H54 (cell line): ENCODE measurements at regions not wholly inside any gene's neighbourhood (a gene's known extent, or its start where the extent isn't known, plus 50 kb on each side); places are given as distances from the start of the nearest gene placed in this dataset.

Experiments
- DNase-seq: peaks from one replicate; pipeline ENCODE4 v3.0.0; 2011; ENCODE audit warnings: low spot score, mixed read lengths; ENCODE audit not compliant: insufficient read length
- FAIRE-seq: peaks from 3 replicates; lab custom pipeline; 2011; peaks lifted over from hg19 to GRCh38; lab: Jason Lieb, UNC
- POLR2A ChIP-seq: IDR thresholded peaks from 2 replicates; pipeline ENCODE4 v1.6.1; 2011; ENCODE audit warnings: low read depth, mild to moderate bottlenecking, low read length

- TF ChIP-seq POLR2A = no peak
- FAIRE-seq (no peak), DNase-seq (no peak)
Observed at GRCh38 chr5:67543720-67544270, 347.2 kb upstream of the CD180 start.

GRCh38 chr5:67542479-67542878 is 345.9 kb upstream of the CD180 start:
- no peak for TF ChIP-seq POLR2A
- DNase-seq (no peak), FAIRE-seq (no peak)

- FAIRE-seq = no peak
Observed at GRCh38 chr5:67541875-67542274, 345.3 kb upstream of the CD180 start.

GRCh38 chr5:67538855-67539506 is 342.4 kb upstream of the CD180 start:
- no peak for TF ChIP-seq POLR2A
- DNase-seq = no peak
- no peak for FAIRE-seq

More at GRCh38 chr5:67541875-67542274, 345.3 kb upstream of the CD180 start:
- TF ChIP-seq POLR2A = no peak
- DNase-seq = no peak

GRCh38 chr5:67537439-67538148 is 341.0 kb upstream of the CD180 start:
- DNase-seq (no peak), FAIRE-seq (no peak)
- TF ChIP-seq POLR2A = no peak

- TF ChIP-seq POLR2A = no peak
- no peak for DNase-seq
- FAIRE-seq = no peak
Observed at GRCh38 chr5:67536866-67537265, 340.3 kb upstream of the CD180 start.

GRCh38 chr5:67530609-67531255 is 334.1 kb upstream of the CD180 start:
- FAIRE-seq (no peak), DNase-seq (no peak)
- TF ChIP-seq POLR2A = no peak

- TF ChIP-seq POLR2A = no peak
- DNase-seq (no peak), FAIRE-seq (no peak)
Observed at GRCh38 chr5:67528953-67529352, 332.4 kb upstream of the CD180 start.

- no peak for DNase-seq
- TF ChIP-seq POLR2A = no peak
- FAIRE-seq = no peak
Observed at GRCh38 chr5:67526793-67527192, 330.2 kb upstream of the CD180 start.

GRCh38 chr5:67520161-67520908 is 323.7 kb upstream of the CD180 start:
- DNase-seq (no peak), FAIRE-seq (no peak)
- no peak for TF ChIP-seq POLR2A

GRCh38 chr5:67518227-67518626 is 321.6 kb upstream of the CD180 start:
- DNase-seq = no peak
- TF ChIP-seq POLR2A = no peak
- FAIRE-seq = no peak

- TF ChIP-seq POLR2A = no peak
- FAIRE-seq (no peak), DNase-seq (no peak)
Observed at GRCh38 chr5:67516948-67517565, 320.5 kb upstream of the CD180 start.

GRCh38 chr5:67515762-67516161 is 319.2 kb upstream of the CD180 start:
- no peak for TF ChIP-seq POLR2A
- FAIRE-seq = no peak
- no peak for DNase-seq
